ENCODE measurements at regions not wholly inside any gene's neighbourhood (a gene's known extent, or its start where the extent isn't known, plus 50 kb on each side); places are given as distances from the start of the nearest gene placed in this dataset.
A peak's percentile ranks its signal among the peaks of the same experiment; 100 is the strongest.
"Not testable (repeated sequence)": the region's sequence is repeated elsewhere in the genome, so short reads cannot be mapped to it uniquely, and the experiment has no call there.

DNA sequence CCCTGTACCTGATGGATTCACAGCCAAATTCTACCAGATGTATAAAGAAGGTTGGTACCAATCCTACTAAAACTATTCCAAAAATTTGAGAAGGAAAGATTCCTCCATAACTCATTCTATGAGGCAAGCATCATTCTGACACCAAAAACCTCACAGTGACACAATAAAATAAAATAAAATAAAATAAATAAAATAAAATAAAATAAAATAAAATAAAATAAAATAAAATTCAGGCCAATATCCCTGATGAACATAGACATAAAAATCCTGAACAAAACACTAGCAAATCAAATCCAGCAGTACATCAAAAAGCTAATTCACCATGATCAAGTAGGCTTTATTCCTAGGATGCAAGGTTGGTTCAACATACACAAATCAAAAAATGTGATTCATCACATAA is 108.1 kb downstream of the PROX1 start:
- DNase-seq (ENCODE audit: low spot score): not testable (repeated sequence)

DNA sequence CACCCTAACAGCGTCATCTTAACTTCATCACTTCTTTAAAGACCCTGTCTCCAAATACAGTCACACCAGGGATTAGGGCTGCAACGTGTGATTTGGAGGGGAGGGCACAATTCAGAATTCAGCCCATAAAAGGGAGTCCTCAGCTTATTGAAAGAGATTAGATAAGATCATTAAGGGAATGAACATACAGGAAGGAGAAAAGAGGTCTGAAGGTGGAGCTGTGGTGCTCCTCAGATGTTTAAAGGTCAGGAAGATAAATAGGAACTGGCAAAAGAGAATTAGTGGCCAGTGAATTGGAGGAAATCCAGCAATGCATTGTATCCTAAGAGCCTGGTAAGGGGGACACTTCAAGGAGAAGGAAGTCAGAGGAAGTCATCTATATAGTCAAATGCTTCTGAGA is 113.5 kb downstream of the PROX1 start:
- DNase-seq (ENCODE audit: low spot score): no peak

DNA sequence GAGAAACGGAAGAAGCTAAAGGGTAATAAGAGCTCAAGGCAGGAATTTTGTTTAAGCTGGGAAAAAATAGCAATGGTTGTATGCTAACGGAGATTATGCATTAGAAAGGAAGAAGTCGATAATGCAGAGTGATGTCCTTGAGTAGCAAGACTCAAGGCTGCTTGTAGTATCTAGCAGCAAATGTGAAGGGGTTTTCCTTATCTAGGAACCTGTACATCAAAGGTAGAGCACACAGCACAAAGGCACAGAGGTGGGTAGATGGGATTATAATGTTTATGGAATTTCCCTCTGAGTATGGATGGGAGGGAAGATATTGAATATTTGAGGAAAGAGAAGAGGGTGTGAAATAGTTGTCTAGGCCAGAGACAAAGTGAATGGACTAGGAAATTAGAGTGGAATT is 114.1 kb downstream of the PROX1 start:
- no peak for DNase-seq (ENCODE audit: low spot score)

DNA sequence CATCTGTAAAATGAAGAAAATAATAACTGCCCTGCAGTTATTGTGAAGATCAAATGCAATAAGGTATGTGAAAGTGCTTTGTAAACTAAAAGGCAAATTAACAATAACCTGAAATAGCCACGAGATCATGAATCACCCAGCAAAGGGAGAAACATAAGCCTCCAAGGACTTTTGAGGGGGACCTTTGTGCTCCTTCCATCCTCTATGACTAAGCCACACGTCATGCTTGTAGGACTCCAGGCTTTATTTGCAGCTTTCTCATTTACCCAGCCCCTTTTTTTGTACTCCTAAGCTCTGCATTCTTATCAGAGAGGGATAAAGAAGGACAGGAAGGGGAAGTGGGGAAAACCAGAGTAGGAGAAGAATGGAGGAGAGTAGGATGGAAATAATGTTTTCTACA is 115.1 kb downstream of the PROX1 start:
- DNase-seq (ENCODE audit: low spot score): no peak

DNA sequence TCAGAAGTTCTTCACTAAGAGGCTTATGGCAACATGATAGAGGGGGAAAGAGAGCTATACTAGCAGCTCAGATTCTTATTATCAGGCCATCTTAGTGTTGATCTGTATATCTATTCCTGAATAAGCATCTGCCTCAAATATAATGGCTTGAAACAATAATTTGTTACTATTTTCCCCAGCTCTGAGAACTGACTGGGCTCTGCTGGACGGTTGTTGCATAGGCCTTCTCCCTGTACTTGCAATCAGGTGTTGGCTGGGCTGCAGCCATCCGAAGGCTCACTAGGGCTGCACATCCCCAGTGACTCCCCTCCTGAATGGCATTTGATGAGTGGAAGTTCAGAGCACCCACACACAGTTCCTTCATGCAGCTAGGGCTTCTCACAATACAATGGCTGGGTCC is 116.0 kb downstream of the PROX1 start:
- DNase-seq (ENCODE audit: low spot score): no peak

DNA sequence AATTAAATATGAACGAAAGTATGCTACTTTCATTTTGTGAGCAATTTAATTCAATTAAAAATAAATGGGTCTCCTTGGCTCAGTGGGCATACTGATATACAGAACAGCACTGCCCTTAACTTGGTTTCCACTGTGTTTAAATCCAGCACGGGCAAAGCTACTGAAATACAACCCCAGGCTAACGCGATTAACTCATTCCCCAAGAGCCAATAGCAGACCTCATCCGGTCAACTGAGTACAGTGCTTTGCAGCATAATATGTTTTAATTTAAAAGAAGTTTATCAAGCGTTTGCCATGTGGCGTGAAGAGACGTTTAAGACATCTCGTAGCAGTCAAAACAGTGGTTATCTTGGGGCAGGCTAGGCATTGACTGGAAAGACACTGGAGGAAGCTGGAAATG is 118.6 kb downstream of the PROX1 start:
- DNase-seq (ENCODE audit: low spot score): no peak

DNA sequence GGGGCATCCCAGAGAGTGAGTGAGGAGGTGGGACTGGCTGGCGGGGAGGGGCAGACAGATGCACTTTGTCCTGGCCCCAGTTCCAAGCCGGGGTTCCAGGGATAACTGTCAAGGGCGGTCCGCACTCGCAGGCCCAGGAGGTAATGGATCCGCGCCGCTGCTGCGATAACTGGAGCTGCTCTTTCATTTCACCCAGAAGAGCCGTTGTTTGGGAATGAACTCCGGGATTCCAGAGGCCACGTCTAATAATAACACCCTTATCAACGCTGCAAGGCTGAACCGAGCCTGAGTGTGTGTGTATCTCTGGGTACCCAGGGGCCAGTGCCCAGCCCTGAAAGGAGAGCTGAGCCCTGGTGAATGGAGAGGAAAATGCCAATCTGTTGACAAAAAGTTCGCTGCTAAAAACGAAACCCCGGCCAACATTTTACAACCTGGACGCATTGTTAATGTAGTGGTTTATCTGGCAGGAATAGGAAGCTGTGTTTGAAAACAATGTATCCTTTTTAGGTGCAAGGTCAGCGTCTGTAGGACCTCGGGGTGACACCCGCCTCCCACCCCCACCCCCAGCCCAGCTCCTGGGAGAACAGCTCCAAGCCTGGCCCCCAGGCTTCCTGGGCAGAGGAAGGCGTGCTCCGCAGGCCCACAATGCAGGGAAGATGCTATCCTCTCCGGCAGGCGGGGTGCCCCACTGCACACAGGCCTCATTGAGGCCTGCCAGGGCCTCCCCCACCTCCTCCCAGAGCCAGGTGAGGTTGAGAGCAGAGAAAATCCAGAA is 119.7 kb downstream of the PROX1 start:
- DNase-seq (ENCODE audit: low spot score): no peak

DNA sequence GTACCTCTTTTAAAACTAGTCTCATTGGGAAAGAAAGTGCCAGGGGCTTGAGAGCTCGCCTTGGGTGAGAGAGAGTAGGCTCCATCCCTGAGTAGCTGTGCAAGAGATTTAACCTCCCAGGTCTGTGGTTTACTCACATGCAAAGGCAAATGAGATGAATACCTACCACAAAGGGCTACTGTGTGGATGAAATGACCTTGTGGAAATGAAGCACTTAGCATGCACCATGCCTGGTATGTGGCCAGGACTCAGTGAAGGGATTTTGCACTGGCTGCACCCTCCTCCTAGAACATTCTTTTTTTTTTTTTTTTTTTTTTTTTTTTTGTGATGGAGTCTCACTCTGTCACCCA is 120.3 kb downstream of the PROX1 start:
- DNase-seq (ENCODE audit: low spot score): no peak

DNA sequence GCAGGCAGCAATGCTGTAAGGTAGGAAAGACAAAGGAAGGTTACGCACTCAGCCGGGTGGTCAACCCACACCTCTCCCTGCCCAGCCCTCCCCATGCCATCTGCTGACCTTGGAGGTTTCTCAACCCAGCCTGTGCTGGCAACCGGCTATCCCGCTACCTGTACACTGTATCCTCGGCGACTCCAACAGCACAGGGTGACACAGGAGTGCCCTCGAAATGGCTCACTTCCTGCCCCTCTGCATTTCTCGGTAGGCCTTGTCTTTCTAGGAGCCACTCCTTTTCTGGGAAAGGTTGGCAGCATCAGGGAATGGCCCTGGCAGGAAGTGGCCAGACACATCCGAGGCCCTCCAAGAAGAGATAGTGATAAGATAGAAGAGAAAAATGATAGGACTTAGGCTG is 124.0 kb downstream of the PROX1 start:
- DNase-seq (ENCODE audit: low spot score): no peak

DNA sequence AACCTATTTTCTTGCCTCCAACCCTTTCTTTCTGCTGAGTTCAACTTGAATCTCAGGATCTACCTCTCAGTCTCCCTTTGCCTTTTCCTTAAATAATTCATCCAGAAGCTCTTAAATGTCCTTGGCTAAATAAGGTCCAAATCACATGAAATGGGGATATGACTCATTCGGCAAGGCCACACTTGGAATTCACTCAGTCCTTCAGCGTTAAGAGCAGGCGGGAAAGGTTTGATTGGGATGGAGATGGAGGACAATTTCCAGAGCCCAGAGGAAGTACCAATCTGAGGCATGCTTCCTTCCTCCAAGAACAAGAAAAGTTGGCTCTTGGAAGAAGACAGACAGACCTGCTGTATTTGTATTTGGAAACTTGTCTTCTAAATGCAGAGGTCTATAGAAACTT is 128.5 kb downstream of the PROX1 start:
- no peak for DNase-seq (ENCODE audit: low spot score)

DNA sequence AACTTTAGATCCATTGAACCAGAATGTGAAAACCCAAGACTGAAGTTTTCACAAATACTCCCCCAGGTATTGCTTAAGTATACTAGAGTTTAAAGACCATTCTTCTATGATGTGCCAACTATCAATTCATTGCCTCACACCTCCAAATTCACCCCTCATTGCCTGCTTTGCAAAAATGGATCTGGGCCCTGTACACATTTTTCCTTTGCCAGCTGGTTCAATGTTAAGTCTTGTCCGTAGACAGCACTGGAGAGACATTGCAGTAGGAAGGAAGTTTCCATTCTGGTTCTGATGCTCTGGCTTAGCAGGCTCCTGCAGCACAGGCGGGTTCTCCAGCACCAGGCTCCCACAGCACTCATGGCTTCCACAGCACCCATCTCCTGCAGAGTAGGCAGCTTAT is 130.0 kb downstream of the PROX1 start:
- DNase-seq (ENCODE audit: low spot score): no peak

DNA sequence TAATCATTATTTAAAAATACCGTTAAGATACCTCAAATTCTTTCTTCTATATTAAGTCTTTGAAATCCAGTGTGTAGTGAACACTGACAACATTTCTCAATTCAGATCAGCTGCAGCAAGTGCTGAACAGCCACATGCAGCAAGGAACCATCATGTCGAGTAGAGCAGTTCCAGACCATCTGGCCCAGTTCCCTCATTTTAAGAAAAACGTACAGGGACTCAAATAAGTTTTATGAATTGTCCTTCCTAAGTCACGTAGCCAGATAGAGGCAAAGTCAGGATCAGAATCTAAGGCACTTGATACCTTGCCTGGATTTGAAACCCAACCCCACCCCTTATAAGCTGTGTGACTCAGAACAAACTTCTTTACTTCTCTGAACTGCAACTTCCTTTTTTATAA is 132.4 kb downstream of the PROX1 start:
- DNase-seq (ENCODE audit: low spot score): no peak

DNA sequence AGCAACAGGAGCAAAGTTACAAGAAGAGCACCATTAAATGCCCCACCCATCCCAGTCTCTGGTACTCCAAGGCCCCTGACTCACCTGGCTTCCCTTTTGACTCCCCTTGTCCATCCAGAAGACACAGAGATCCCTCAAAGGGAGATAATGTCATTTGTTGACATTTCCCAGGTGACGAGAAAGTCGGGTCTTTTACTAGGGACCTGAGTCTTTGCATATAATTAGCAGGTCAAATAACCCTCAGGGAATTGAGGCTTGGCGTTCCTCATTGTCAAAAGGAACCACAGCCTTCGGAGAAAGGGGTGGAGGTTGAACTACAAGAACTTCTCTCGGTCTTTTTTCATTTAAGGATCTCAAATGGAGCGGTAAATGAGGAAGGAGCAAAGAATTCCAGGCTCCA is 133.2 kb downstream of the PROX1 start:
- DNase-seq (ENCODE audit: low spot score): no peak

DNA sequence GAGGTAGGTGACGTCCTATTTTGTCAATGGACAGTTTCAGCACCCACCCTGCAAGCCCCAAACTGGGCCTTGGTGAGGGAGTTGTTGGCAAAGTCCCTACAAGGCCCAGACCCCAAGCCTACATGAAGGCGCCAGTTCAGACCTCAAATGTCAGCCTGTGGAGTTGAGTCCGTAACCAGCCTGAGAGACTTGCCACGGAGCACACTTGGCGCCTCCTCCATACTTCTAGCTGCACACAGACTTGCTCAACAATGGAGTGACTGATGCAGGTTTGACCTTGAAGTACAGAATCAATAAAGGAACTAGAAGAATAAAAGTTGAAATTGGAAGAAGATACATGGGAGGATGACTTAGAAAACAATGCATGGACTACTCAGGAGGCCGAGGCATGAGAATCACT is 134.3 kb downstream of the PROX1 start:
- DNase-seq (ENCODE audit: low spot score): no peak

DNA sequence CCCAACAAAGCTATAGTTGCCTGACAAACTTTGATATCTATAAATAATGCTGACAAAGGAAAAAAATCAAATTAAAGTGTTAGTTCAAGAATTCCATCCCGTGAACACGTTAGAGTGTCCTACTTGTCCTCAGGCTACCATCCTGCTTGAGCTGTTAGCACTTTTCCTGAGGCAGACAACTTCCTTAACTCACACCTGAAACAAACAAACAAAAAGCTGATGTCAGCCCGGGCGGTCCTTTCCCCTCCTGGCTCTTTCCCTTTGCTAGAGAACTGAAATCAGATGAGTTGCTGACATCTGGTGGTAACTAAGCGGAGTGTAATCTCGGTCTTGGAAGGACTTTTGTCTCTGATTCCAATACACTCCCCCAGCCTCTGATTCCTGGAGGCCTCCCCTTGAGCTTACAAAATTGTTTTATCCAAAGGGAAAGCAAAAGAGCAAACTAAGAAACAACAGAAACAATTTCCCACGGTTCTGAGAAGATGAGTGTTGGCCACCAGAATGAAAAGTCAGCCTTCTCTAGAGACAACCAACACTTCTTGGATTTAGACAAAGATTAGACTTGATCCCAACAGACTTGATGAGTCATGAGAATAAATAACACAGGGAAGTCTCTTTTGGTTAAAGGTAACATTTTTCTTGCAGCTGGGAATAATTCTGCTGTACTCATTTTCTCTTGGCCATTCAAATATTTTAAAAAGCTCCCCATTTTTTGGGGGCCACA is 135.4 kb downstream of the PROX1 start:
- DNase-seq (ENCODE audit: low spot score): peak; percentile 69

DNA sequence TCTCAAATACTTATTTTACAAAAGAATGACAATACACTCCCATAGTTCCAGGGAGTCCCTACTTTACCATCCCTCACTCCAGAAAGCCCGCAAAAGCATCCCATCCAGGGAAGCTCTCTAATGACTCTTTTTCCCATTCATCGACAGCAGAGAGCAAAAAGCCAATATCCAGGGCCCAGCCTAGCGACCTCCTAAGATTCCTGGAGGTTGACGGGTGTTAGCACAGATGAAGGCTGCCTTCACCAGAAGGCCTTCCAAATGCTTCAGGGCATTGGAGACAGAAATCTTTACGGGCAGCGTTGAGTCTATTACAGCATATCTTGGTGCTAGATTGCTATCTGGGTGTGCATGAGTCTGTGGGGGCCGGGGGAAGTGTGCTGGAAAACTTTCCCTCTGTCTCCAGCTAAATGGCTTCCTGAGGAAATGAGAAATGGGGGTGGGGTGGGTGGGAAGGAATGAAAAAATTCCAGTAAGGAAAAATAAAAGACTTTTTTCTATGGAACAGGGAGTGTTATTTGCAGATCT is 136.6 kb downstream of the PROX1 start:
- DNase-seq (ENCODE audit: low spot score): no peak

DNA sequence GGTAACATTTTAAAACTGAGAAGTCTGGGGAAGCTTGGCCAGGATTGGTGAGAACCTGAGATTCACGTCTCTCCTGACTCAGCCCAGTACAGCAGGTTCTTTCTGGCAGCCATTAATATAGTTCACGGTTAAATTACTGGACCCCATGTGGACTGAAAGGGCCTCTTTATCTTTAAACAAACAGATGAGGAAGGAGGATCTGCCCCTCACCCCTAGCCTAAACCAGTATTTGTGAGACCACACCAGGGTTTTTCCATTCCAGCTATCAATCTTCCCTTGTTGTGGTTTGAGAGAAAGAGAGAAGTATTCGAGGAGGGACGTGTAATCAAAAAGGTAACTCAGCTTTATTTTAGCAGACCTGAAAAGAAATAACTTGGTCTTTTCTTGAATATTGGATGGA is 137.1 kb downstream of the PROX1 start:
- no peak for DNase-seq (ENCODE audit: low spot score)

DNA sequence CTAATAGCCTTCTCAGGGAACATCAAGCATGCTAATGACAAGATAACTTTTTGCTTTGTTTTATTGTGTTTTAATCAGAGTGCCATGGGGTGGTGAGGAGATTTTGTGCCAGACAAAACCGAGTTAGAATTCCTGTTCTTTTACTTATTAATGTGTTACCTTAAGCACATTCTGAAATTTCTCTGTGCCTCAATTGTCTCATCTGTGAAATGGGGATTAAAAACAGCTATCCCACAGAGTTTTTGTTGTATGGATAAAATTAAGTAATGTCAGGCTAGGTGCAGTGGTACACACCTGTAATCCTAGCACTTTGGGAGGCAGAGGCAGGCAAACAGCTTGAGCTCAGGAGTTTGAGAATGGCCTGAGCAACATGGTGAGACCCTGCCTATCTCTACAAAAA is 138.0 kb downstream of the PROX1 start:
- DNase-seq (ENCODE audit: low spot score): no peak

DNA sequence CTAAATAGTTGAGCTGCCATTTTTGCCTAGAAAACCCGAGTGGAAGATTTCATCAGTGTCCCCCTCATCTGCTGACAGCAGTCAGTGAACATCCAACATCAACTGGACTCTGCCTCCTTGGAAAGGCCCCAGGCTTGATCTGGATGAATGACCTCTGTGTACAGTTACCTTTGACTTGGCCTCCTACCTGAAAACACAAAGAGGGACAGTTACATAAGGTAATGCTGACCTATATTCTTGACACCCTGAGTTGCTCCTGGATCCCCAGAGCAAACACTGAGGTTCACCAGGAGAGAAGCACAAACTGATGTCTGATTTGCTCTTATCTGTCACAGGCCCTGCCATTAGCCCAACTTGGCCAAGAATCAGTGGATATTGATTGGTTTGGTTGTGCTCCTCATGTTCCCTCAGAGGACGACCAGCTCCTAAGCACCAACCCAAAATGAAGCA is 138.9 kb downstream of the PROX1 start:
- no peak for DNase-seq (ENCODE audit: low spot score)

DNA sequence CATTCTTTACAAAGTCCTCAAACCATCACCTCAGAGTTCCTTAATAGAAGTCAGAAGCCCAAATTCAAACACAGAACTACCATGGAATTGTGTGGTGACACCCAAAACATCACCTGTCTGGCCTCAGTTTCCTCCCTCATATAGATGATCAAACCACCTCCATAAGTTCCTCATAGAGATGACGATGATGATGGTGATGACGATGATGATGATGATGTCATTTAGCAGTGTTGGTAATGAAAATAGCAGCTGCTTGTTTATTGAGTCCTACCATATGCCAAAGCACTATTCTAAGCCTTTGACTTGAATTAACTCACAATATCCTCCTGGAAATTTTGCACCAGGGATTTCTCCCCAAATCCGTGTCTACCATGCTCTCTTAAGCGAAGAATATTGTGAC is 139.9 kb downstream of the PROX1 start:
- no peak for DNase-seq (ENCODE audit: low spot score)

DNA sequence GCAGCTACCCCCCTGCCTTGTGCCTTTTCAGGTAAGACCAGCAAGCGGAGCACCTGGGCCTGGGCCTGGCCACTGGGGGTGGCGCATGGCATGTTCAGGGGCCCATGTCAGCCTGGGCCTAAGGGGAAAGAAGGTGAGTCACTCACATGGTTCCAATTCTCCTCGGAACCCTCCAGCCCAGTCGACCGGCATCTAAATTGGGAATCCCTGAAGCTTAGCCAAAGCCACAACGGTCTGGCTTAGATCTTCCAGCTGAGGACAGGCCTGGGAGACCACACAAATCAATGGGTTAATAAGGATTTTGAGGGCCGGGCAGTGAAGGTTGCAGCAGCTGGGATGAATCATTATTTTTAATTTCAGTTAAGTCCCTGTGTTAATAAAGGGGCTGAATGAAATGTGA is 145.1 kb upstream of the SMYD2 start:
- no peak for DNase-seq (ENCODE audit: low spot score)

DNA sequence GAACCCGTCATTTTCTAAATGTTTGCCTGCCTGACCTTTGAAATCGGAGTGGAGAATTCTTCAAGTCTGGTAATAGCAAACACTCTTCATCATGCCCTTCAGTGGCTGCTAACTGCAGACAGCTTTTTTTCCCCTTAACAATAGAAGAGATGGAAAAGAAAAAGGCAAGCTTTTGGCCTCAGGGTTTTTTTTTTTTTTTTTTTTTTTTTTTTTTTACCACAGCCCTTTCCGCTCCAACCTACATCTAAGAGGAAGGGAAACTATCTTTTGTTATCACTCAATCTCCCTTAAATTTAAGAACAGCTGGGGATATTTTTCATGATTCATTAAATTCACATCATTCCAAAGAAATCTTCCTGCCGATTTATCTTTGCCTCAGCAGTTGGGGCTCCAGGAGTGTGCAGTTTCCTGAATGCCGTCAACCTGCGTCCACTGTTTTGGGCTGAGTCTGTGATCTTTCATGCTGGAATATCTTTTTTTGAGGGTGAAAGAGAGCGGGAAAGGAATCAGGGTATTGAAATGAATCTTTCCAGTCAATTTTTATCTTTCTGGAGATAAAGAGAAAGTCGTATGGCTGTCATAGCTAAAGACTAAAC is 144.5 kb upstream of the SMYD2 start:
- no peak for DNase-seq (ENCODE audit: low spot score)

DNA sequence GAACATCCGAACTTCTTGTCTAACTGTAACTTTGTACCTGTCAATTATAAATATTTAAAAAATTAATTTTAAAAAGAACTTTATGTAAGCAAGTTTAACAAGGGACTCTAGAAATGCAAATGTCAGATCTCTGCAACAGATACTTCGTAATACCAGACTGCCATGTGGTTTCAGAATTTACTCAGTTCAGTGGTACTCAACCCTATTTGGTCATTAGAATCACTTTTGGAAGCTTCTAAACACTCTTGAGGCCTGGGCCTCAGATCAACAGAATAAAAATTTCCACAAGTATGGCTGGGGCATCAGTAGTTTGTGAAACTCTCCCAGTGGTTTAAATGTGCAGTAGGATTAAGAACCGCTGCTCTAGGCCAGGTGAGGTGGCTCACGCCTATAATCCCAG is 139.5 kb upstream of the SMYD2 start:
- no peak for DNase-seq (ENCODE audit: low spot score)

Data from ecto neural progenitor cell (in vitro differentiated cells).